Hepatocyte (in vitro differentiated cells): ENCODE measurements at regions not wholly inside any gene's neighbourhood (a gene's known extent, or its start where the extent isn't known, plus 50 kb on each side); places are given as distances from the start of the nearest gene placed in this dataset.

Experiments
- DNase-seq: peaks from one replicate; pipeline ENCODE4 v3.0.0-alpha.2; 2016; ENCODE audit warnings: low spot score
- H2AFZ ChIP-seq: fragments of 200-600 bp; sonication (generic); 2 replicates; pipeline ENCODE4 v1.6.0; 2016; ENCODE audit warnings: antibody characterized with exemption, mild to moderate bottlenecking
- H3K27ac ChIP-seq: fragments of 200-600 bp; sonication (generic); 2 replicates; pipeline ENCODE4 v1.5.1; 2016; ENCODE audit warnings: mild to moderate bottlenecking
- H3K27me3 ChIP-seq: fragments of 200-600 bp; sonication (generic); 2 replicates; pipeline ENCODE4 v1.6.1; 2016
- H3K36me3 ChIP-seq: fragments of 200-600 bp; sonication (generic); replicated peaks from 2 replicates; pipeline ENCODE4 v1.5.1; 2016; ENCODE audit warnings: low read depth; ENCODE audit not compliant: insufficient read depth
- H3K4me1 ChIP-seq: fragments of 200-600 bp; sonication (generic); 2 replicates; pipeline ENCODE4 v1.5.1; 2016; ENCODE audit warnings: mild to moderate bottlenecking, moderate library complexity; ENCODE audit not compliant: insufficient read depth
- H3K4me2 ChIP-seq: fragments of 200-600 bp; sonication (generic); 2 replicates; pipeline ENCODE4 v1.6.0; 2016
- H3K4me3 ChIP-seq: fragments of 200-600 bp; sonication (generic); 2 replicates; pipeline ENCODE4 v1.5.1; 2016; ENCODE audit warnings: mild to moderate bottlenecking
- H3K79me2 ChIP-seq: fragments of 200-600 bp; sonication (generic); 2 replicates; pipeline ENCODE4 v1.6.0; 2017; ENCODE audit warnings: mild to moderate bottlenecking
- H3K9me2 ChIP-seq: fragments of 200-600 bp; sonication (generic); replicated peaks from 2 replicates; pipeline ENCODE4 v1.6.0; 2017; ENCODE audit warnings: mild to moderate bottlenecking; ENCODE audit not compliant: insufficient read depth
- H3K9me3 ChIP-seq: fragments of 200-600 bp; sonication (generic); 2 replicates; pipeline ENCODE4 v1.5.1; 2016; ENCODE audit warnings: low read depth, mild to moderate bottlenecking
- H4K20me1 ChIP-seq: fragments of 200-600 bp; sonication (generic); 2 replicates; pipeline ENCODE4 v1.6.0; 2016; ENCODE audit warnings: mild to moderate bottlenecking; ENCODE audit not compliant: insufficient read depth, poor library complexity, severe bottlenecking
- CTCF ChIP-seq: fragments of 200-600 bp; sonication (generic); IDR thresholded peaks from 2 replicates; pipeline ENCODE4 v1.5.1; 2016; ENCODE audit warnings: antibody characterized with exemption, mild to moderate bottlenecking; ENCODE audit not compliant: poor library complexity
- EZH2 ChIP-seq: fragments of 200-600 bp; sonication (generic); IDR thresholded peaks from 2 replicates; pipeline ENCODE4 v1.6.1; 2016; ENCODE audit warnings: antibody characterized with exemption, mild to moderate bottlenecking, borderline replicate concordance
- EZH2phosphoT487 ChIP-seq: fragments of 200-600 bp; sonication (generic); IDR thresholded peaks from one replicate; pipeline ENCODE4 v1.6.1; 2018; ENCODE audit warnings: antibody characterized with exemption, mild to moderate bottlenecking, low read depth, moderate library complexity; ENCODE audit not compliant: unreplicated experiment, severe bottlenecking
- WGBS: methylation state at CpG from one replicate; pipeline ENCODE4 v1.1.6; 2016; ENCODE audit warnings: low lambda C conversion rate; ENCODE audit errors: missing lambda C conversion rate; 5-methylcytosine and 5-hydroxymethylcytosine counted together

- Histone ChIP-seq H3K27ac (no peak overlapping the region), H3K9me3 (no peaks in the 10 kb centered on the region), H3K4me3 (no peak overlapping the region), H3K27me3 (no peaks in the 10 kb centered on the region), H3K4me1 (peaks cover 32% of the 10 kb centered on the region), H3K9me2 (no peaks in the 10 kb centered on the region), H2AFZ (no peak overlapping the region), H3K4me2 (no peak overlapping the region), H4K20me1 (no peaks in the 10 kb centered on the region), H3K36me3 (no peaks in the 10 kb centered on the region), H3K79me2 (no peaks in the 10 kb centered on the region)
- no peak for TF ChIP-seq CTCF
- no peak for TF ChIP-seq EZH2
- no peak for TF ChIP-seq EZH2phosphoT487
- DNase-seq, result no peak
- WGBS, result 91% methylated on average over 5 of the region's 5 CpGs
Measured at GRCh38 chr3:194851254-194851653, 165.6 kb downstream of the FAM43A start.

- Histone ChIP-seq H3K27me3 (no peaks in the 10 kb centered on the region), H3K9me2 (no peaks in the 10 kb centered on the region), H3K4me2 (no peak overlapping the region), H4K20me1 (no peaks in the 10 kb centered on the region), H3K36me3 (no peaks in the 10 kb centered on the region), H2AFZ (no peak overlapping the region), H3K4me3 (no peak overlapping the region), H3K9me3 (no peaks in the 10 kb centered on the region), H3K4me1 (peaks cover 36% of the 10 kb centered on the region), H3K27ac (no peak overlapping the region), H3K79me2 (no peaks in the 10 kb centered on the region)
- 93% methylated on average over 5 of the region's 5 CpGs for WGBS
- TF ChIP-seq CTCF, result no peak
- no peak for TF ChIP-seq EZH2
- TF ChIP-seq EZH2phosphoT487, result no peak
- no peak for DNase-seq
Measured at GRCh38 chr3:194851941-194852340, 166.3 kb downstream of the FAM43A start.

GRCh38 chr3:194852345-194852744 is 166.7 kb downstream of the FAM43A start:
- DNase-seq, result no peak
- peaks cover 40% of the 10 kb centered on the region for H3K4me1 ChIP-seq
- 94% methylated on average over 22 of the region's 22 CpGs for WGBS
- H3K27me3 ChIP-seq, result no peaks in the 10 kb centered on the region
- no peak overlapping the region for H3K4me3 ChIP-seq
- no peaks in the 10 kb centered on the region for H3K9me2 ChIP-seq
- no peak overlapping the region for H3K27ac ChIP-seq
- H2AFZ ChIP-seq, result no peak overlapping the region
- no peaks in the 10 kb centered on the region for H3K79me2 ChIP-seq
- no peak overlapping the region for H3K4me2 ChIP-seq
- no peaks in the 10 kb centered on the region for H4K20me1 ChIP-seq
- H3K36me3 ChIP-seq, result no peaks in the 10 kb centered on the region
- no peaks in the 10 kb centered on the region for H3K9me3 ChIP-seq
- TF ChIP-seq EZH2 (no peak), EZH2phosphoT487 (no peak), CTCF (no peak)

GRCh38 chr3:194852831-194853508 is 167.3 kb downstream of the FAM43A start:
- H3K27me3 ChIP-seq, result no peaks in the 10 kb centered on the region
- TF ChIP-seq EZH2, result no peak
- no peak for TF ChIP-seq CTCF
- TF ChIP-seq EZH2phosphoT487, result no peak
- H3K4me1 ChIP-seq, result peaks cover 45% of the 10 kb centered on the region
- no peaks in the 10 kb centered on the region for H3K9me3 ChIP-seq
- peak overlapping the region; percentile 46 for H3K27ac ChIP-seq
- H3K4me3 ChIP-seq, result no peak overlapping the region
- H4K20me1 ChIP-seq, result no peaks in the 10 kb centered on the region
- no peaks in the 10 kb centered on the region for H3K79me2 ChIP-seq
- 71% methylated on average over 16 of the region's 16 CpGs for WGBS
- H2AFZ ChIP-seq, result no peak overlapping the region
- no peaks in the 10 kb centered on the region for H3K36me3 ChIP-seq
- no peak for DNase-seq
- H3K9me2 ChIP-seq, result no peaks in the 10 kb centered on the region
- H3K4me2 ChIP-seq, result no peak overlapping the region
